ENCODE measurements at regions not wholly inside any gene's neighbourhood (a gene's known extent, or its start where the extent isn't known, plus 50 kb on each side); places are given as distances from the start of the nearest gene placed in this dataset.

- Histone ChIP-seq H3K4me3 (ENCODE audit: low read length) (no peak overlapping the region), H3K27me3 (ENCODE audit: control insufficient read depth, insufficient read depth) (no peaks in the 10 kb centered on the region), H3K9me3 (ENCODE audit: control insufficient read depth, low read length) (no peaks in the 10 kb centered on the region), H3K4me1 (ENCODE audit: control insufficient read depth, insufficient read depth, low read length) (no peaks in the 10 kb centered on the region), H3K27ac (ENCODE audit: low read length) (no peak overlapping the region)
- 0% methylated on average over 1 of the region's 1 CpG for WGBS
- intact Hi-C loops (cut with DNase I), result no loop called here
- no peak for ATAC-seq
- DNase-seq, result no peak
Observed at GRCh38 chr9:26191711-26192110, 513.5 kb upstream of the TUSC1 start.

GRCh38 chr9:26181836-26182235 lies 503.6 kb upstream of the TUSC1 start:
- intact Hi-C loops (cut with DNase I), result no loop called here
- Histone ChIP-seq H3K4me3 (ENCODE audit: low read length) (no peak overlapping the region), H3K9me3 (ENCODE audit: control insufficient read depth, low read length) (no peaks in the 10 kb centered on the region), H3K27me3 (ENCODE audit: control insufficient read depth, insufficient read depth) (no peaks in the 10 kb centered on the region), H3K4me1 (ENCODE audit: control insufficient read depth, insufficient read depth, low read length) (no peaks in the 10 kb centered on the region), H3K27ac (ENCODE audit: low read length) (no peak overlapping the region)
- ATAC-seq (no peak), DNase-seq (no peak)
- WGBS, result 58% methylated on average over 2 of the region's 2 CpGs

GRCh38 chr9:26176628-26177027 lies 498.4 kb upstream of the TUSC1 start:
- WGBS, result 89% methylated on average over 1 of the region's 1 CpG
- Histone ChIP-seq H3K27ac (ENCODE audit: low read length) (no peak overlapping the region), H3K27me3 (ENCODE audit: control insufficient read depth, insufficient read depth) (no peaks in the 10 kb centered on the region), H3K4me3 (ENCODE audit: low read length) (no peak overlapping the region), H3K9me3 (ENCODE audit: control insufficient read depth, low read length) (no peaks in the 10 kb centered on the region), H3K4me1 (ENCODE audit: control insufficient read depth, insufficient read depth, low read length) (no peaks in the 10 kb centered on the region)
- DNase-seq, result no peak
- intact Hi-C loops (cut with DNase I), result no loop called here
- ATAC-seq, result no peak

GRCh38 chr9:26175264-26175663 lies 497.0 kb upstream of the TUSC1 start:
- no peak for DNase-seq
- Histone ChIP-seq H3K9me3 (ENCODE audit: control insufficient read depth, low read length) (no peaks in the 10 kb centered on the region), H3K4me3 (ENCODE audit: low read length) (no peak overlapping the region), H3K27me3 (ENCODE audit: control insufficient read depth, insufficient read depth) (no peaks in the 10 kb centered on the region), H3K4me1 (ENCODE audit: control insufficient read depth, insufficient read depth, low read length) (no peaks in the 10 kb centered on the region), H3K27ac (ENCODE audit: low read length) (no peak overlapping the region)
- 82% methylated on average over 1 of the region's 1 CpG for WGBS
- ATAC-seq, result no peak
- intact Hi-C loops (cut with DNase I), result no loop called here

- H3K27me3 ChIP-seq (ENCODE audit: control insufficient read depth, insufficient read depth), result no peaks in the 10 kb centered on the region
- no peaks in the 10 kb centered on the region for H3K9me3 ChIP-seq (ENCODE audit: control insufficient read depth, low read length)
- no peak overlapping the region for H3K4me3 ChIP-seq (ENCODE audit: low read length)
- H3K4me1 ChIP-seq (ENCODE audit: control insufficient read depth, insufficient read depth, low read length), result no peaks in the 10 kb centered on the region
- ATAC-seq, result no peak
- no peak for DNase-seq
- H3K27ac ChIP-seq (ENCODE audit: low read length), result no peak overlapping the region
- 78% methylated on average over 2 of the region's 2 CpGs for WGBS
- intact Hi-C loops (cut with DNase I), result no loop called here
Observed at GRCh38 chr9:26172301-26172700, 494.1 kb upstream of the TUSC1 start.

GRCh38 chr9:26171691-26172090 lies 493.4 kb upstream of the TUSC1 start:
- no peak overlapping the region for H3K4me3 ChIP-seq (ENCODE audit: low read length)
- no peak overlapping the region for H3K27ac ChIP-seq (ENCODE audit: low read length)
- ATAC-seq (no peak), DNase-seq (no peak)
- H3K4me1 ChIP-seq (ENCODE audit: control insufficient read depth, insufficient read depth, low read length), result no peaks in the 10 kb centered on the region
- intact Hi-C loops (cut with DNase I), result no loop called here
- H3K27me3 ChIP-seq (ENCODE audit: control insufficient read depth, insufficient read depth), result no peaks in the 10 kb centered on the region
- no peaks in the 10 kb centered on the region for H3K9me3 ChIP-seq (ENCODE audit: control insufficient read depth, low read length)
- 7% methylated on average over 2 of the region's 2 CpGs for whole genome bisulfite sequencing

GRCh38 chr9:26170190-26170589 lies 491.9 kb upstream of the TUSC1 start:
- DNase-seq (no peak), ATAC-seq (no peak)
- no peaks in the 10 kb centered on the region for H3K4me1 ChIP-seq (ENCODE audit: control insufficient read depth, insufficient read depth, low read length)
- no peaks in the 10 kb centered on the region for H3K9me3 ChIP-seq (ENCODE audit: control insufficient read depth, low read length)
- intact Hi-C loops (cut with DNase I), result no loop called here
- no peaks in the 10 kb centered on the region for H3K27me3 ChIP-seq (ENCODE audit: control insufficient read depth, insufficient read depth)
- H3K4me3 ChIP-seq (ENCODE audit: low read length), result no peak overlapping the region
- no peak overlapping the region for H3K27ac ChIP-seq (ENCODE audit: low read length)
- WGBS, result 23% methylated on average over 3 of the region's 3 CpGs

- ATAC-seq, result no peak
Observed at GRCh38 chr9:26169708-26170107, 491.5 kb upstream of the TUSC1 start.

GRCh38 chr9:26166537-26166936 lies 488.3 kb upstream of the TUSC1 start:
- Histone ChIP-seq H3K4me3 (ENCODE audit: low read length) (no peak overlapping the region), H3K27ac (ENCODE audit: low read length) (no peak overlapping the region), H3K4me1 (ENCODE audit: control insufficient read depth, insufficient read depth, low read length) (no peaks in the 10 kb centered on the region), H3K9me3 (ENCODE audit: control insufficient read depth, low read length) (no peaks in the 10 kb centered on the region), H3K27me3 (ENCODE audit: control insufficient read depth, insufficient read depth) (no peaks in the 10 kb centered on the region)
- no peak for DNase-seq
- ATAC-seq, result no peak
- intact Hi-C loops (cut with DNase I), result no loop called here

More at GRCh38 chr9:26169708-26170107, 491.5 kb upstream of the TUSC1 start:
- intact Hi-C loops (cut with DNase I), result no loop called here
- Histone ChIP-seq H3K27me3 (ENCODE audit: control insufficient read depth, insufficient read depth) (no peaks in the 10 kb centered on the region), H3K4me1 (ENCODE audit: control insufficient read depth, insufficient read depth, low read length) (no peaks in the 10 kb centered on the region), H3K27ac (ENCODE audit: low read length) (no peak overlapping the region), H3K9me3 (ENCODE audit: control insufficient read depth, low read length) (no peaks in the 10 kb centered on the region), H3K4me3 (ENCODE audit: low read length) (no peak overlapping the region)
- DNase-seq, result no peak

- DNase-seq (no peak), ATAC-seq (no peak)
- H3K9me3 ChIP-seq (ENCODE audit: control insufficient read depth, low read length), result no peaks in the 10 kb centered on the region
- no peak overlapping the region for H3K27ac ChIP-seq (ENCODE audit: low read length)
- H3K4me1 ChIP-seq (ENCODE audit: control insufficient read depth, insufficient read depth, low read length), result no peaks in the 10 kb centered on the region
- intact Hi-C loops (cut with DNase I), result no loop called here
- WGBS, result 94% methylated on average over 3 of the region's 3 CpGs
- no peaks in the 10 kb centered on the region for H3K27me3 ChIP-seq (ENCODE audit: control insufficient read depth, insufficient read depth)
- H3K4me3 ChIP-seq (ENCODE audit: low read length), result no peak overlapping the region
Observed at GRCh38 chr9:26165426-26165825, 487.2 kb upstream of the TUSC1 start.

GRCh38 chr9:26163931-26164330 lies 485.7 kb upstream of the TUSC1 start:
- no peak overlapping the region for H3K4me3 ChIP-seq (ENCODE audit: low read length)
- intact Hi-C loops (cut with DNase I), result no loop called here
- DNase-seq (no peak), ATAC-seq (no peak)
- no peaks in the 10 kb centered on the region for H3K4me1 ChIP-seq (ENCODE audit: control insufficient read depth, insufficient read depth, low read length)
- H3K27ac ChIP-seq (ENCODE audit: low read length), result no peak overlapping the region
- no peaks in the 10 kb centered on the region for H3K27me3 ChIP-seq (ENCODE audit: control insufficient read depth, insufficient read depth)
- H3K9me3 ChIP-seq (ENCODE audit: control insufficient read depth, low read length), result no peaks in the 10 kb centered on the region

GRCh38 chr9:26159575-26160392 lies 481.5 kb upstream of the TUSC1 start:
- ATAC-seq, result no peak
- no peak overlapping the region for H3K27ac ChIP-seq (ENCODE audit: low read length)
- no peaks in the 10 kb centered on the region for H3K4me1 ChIP-seq (ENCODE audit: control insufficient read depth, insufficient read depth, low read length)
- intact Hi-C loops (cut with DNase I), result no loop called here
- no peaks in the 10 kb centered on the region for H3K9me3 ChIP-seq (ENCODE audit: control insufficient read depth, low read length)
- H3K27me3 ChIP-seq (ENCODE audit: control insufficient read depth, insufficient read depth), result no peaks in the 10 kb centered on the region
- no peak for DNase-seq
- H3K4me3 ChIP-seq (ENCODE audit: low read length), result no peak overlapping the region
- 69% methylated on average over 2 of the region's 2 CpGs for WGBS
